ENCODE measurements at regions not wholly inside any gene's neighbourhood (a gene's known extent, or its start where the extent isn't known, plus 50 kb on each side); places are given as distances from the start of the nearest gene placed in this dataset.

DNA sequence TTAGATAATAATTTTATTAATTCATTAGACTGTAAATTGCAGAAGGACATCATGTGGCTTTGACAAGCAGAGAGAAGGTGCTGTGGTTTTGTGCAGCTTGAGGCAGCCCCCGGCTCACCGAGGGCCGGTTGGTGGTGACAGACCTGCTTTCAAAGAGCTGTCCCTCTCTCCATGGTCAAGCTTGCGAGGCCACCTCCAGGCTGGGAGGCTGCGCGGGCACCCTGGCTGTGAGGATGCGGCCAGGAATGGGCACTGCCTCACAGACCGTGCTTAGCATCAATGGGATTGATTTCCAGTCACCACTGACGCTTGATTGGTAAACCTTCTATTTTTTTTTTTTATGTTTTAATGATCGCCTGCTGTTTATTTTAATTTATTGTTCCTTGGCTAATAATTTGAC is 690.9 kb downstream of the GALR1 start:
- Histone ChIP-seq H3K4me1 (ENCODE audit: control insufficient read depth in 2 of 2, insufficient read depth in 2 of 2, low read length in 1 of 2) (no peaks in the 10 kb centered on the region), H3K9me3 (ENCODE audit: control insufficient read depth in 2 of 2, insufficient read depth in 1 of 2, low read depth in 1 of 2, low read length in 1 of 2) (peaks cover 2 to 3% of the 10 kb centered on the region in 2 donors), H3K4me3 (ENCODE audit: low read depth in 1 of 2, low read length in 2 of 2) (no peak overlapping the region), H3K36me3 (ENCODE audit: control insufficient read depth in 2 of 2, insufficient read depth in 2 of 2, low read length in 1 of 2) (no peaks in the 10 kb centered on the region), H3K27ac (ENCODE audit: low read depth in 2 of 2, low read length in 1 of 2) (no peak overlapping the region), H3K27me3 (ENCODE audit: control insufficient read depth in 1 of 2, insufficient read depth in 2 of 2, low read length in 2 of 2) (no peaks in the 10 kb centered on the region)
- WGBS, 2 donors: 79 to 88% methylated on average over 10 of the region's 10 CpGs

DNA sequence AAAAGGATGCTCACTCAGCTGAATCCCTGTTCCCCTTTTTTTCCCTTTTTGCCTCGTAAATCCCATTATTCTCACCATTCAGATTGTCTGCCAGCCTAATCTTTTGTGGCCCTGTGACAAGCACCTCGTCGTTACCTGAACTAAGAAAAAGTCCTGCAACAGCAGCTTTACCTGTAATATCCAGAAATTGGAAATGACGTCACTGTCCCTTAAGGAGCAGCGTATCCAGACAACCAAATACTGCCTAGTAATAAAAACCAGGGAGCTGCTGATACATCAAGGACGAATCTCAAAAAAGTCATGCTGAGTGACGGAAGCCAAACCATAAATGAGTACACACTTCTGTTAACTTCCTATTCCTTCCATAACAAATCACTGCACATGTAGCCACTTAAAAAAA is 694.9 kb downstream of the GALR1 start:
- Histone ChIP-seq H3K4me1 (ENCODE audit: control insufficient read depth in 2 of 2, insufficient read depth in 2 of 2, low read length in 1 of 2) (no peaks in the 10 kb centered on the region), H3K27me3 (ENCODE audit: control insufficient read depth in 1 of 2, insufficient read depth in 2 of 2, low read length in 2 of 2) (no peaks in the 10 kb centered on the region), H3K27ac (ENCODE audit: low read depth in 2 of 2, low read length in 1 of 2) (no peak overlapping the region), H3K9me3 (ENCODE audit: control insufficient read depth in 2 of 2, insufficient read depth in 1 of 2, low read depth in 1 of 2, low read length in 1 of 2) (peaks cover 2 to 3% of the 10 kb centered on the region in 2 donors), H3K36me3 (ENCODE audit: control insufficient read depth in 2 of 2, insufficient read depth in 2 of 2, low read length in 1 of 2) (no peaks in the 10 kb centered on the region), H3K4me3 (ENCODE audit: low read depth in 1 of 2, low read length in 2 of 2) (no peak overlapping the region)
- 76 to 79% methylated on average over 7 of the region's 7 CpGs for WGBS, 2 donors

DNA sequence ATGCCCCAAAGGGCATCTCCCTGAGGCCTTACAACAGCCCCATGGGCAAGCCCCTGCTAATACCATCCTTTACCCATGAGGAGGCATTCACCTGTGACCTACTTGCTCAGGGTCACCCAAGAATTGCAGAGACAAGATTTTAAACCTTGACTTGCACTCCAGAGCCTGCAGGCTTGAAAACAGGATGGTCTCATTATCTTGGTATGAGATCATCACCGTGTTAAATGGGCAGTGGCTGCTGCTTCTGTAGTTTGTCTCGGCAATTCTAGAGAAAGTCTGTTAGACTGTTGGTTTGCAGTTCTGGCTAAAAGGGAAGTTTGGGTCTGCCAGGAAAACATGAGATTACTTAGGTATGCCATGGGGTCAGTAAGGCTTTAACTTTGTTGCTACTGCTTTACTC is 698.9 kb downstream of the GALR1 start:
- H3K4me1 ChIP-seq (ENCODE audit: control insufficient read depth in 2 of 2, insufficient read depth in 2 of 2, low read length in 1 of 2): no peaks in the 10 kb centered on the region
- H3K4me3 ChIP-seq (ENCODE audit: low read depth in 1 of 2, low read length in 2 of 2): no peak overlapping the region
- peaks cover 0 to 2% of the 10 kb centered on the region in 2 donors for H3K9me3 ChIP-seq (ENCODE audit: control insufficient read depth in 2 of 2, insufficient read depth in 1 of 2, low read depth in 1 of 2, low read length in 1 of 2)
- H3K27me3 ChIP-seq (ENCODE audit: control insufficient read depth in 1 of 2, insufficient read depth in 2 of 2, low read length in 2 of 2): no peaks in the 10 kb centered on the region
- 33 to 36% methylated on average over 2 of the region's 2 CpGs for WGBS, 2 donors
- H3K27ac ChIP-seq (ENCODE audit: low read depth in 2 of 2, low read length in 1 of 2): no peak overlapping the region
- no peaks in the 10 kb centered on the region for H3K36me3 ChIP-seq (ENCODE audit: control insufficient read depth in 2 of 2, insufficient read depth in 2 of 2, low read length in 1 of 2)

DNA sequence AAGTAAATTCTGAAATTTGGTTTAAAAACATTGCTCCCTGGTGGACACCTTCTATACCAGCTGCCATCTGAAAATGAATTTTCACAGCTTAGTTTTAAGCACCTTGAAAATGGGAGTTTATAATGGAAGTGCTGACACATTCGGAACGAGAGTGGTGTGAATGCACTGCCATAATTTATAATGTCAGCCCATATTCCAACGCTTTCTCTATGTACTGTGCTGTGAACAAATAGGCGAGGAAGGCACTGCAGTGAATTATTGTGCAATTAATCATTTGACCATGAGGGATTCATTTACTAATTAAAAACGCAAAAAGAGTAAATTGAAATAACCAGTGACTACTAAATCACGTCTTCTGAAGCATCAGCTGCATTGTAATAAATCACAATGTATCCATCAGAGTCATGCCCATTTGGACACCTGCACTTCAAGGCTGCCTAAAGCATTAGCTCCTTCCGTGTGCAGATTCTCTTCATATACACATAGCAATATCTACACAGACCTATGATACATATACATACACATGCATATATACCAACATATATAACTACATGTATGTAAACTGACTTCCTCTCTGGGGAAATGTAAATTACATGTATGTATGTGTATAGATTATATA is 699.8 kb downstream of the GALR1 start:
- 61 to 66% methylated on average over 7 of the region's 7 CpGs for WGBS, 2 donors
- Histone ChIP-seq H3K4me3 (ENCODE audit: low read depth in 1 of 2, low read length in 2 of 2) (no peak overlapping the region), H3K27me3 (ENCODE audit: control insufficient read depth in 1 of 2, insufficient read depth in 2 of 2, low read length in 2 of 2) (no peaks in the 10 kb centered on the region), H3K9me3 (ENCODE audit: control insufficient read depth in 2 of 2, insufficient read depth in 1 of 2, low read depth in 1 of 2, low read length in 1 of 2) (peaks cover 0 to 2% of the 10 kb centered on the region in 2 donors), H3K36me3 (ENCODE audit: control insufficient read depth in 2 of 2, insufficient read depth in 2 of 2, low read length in 1 of 2) (no peaks in the 10 kb centered on the region), H3K27ac (ENCODE audit: low read depth in 2 of 2, low read length in 1 of 2) (no peak overlapping the region), H3K4me1 (ENCODE audit: control insufficient read depth in 2 of 2, insufficient read depth in 2 of 2, low read length in 1 of 2) (no peaks in the 10 kb centered on the region)

DNA sequence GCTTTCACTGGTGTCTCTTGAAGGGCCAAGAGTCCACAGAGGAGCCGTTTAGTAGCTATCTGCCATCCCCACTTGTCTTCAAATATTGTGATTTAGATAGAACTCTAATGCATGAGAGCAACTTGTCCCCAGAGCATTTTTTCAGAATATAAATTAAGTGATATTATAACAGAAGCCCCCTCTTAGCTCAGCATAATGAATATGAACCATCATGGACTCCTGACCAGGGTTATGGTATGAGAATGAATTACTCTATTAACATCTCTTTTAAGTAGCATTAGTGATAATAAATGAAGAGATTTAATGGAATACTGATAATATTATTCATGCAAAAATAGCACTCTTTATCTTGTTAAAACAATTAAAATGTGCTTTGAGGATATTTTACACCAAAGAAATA is 709.6 kb downstream of the GALR1 start:
- WGBS, 2 donors: 66 to 75% methylated on average over 1 of the region's 1 CpG
- no peaks in the 10 kb centered on the region for H3K9me3 ChIP-seq (ENCODE audit: control insufficient read depth in 2 of 2, insufficient read depth in 1 of 2, low read depth in 1 of 2, low read length in 1 of 2)
- no peak overlapping the region for H3K27ac ChIP-seq (ENCODE audit: low read depth in 2 of 2, low read length in 1 of 2)
- H3K36me3 ChIP-seq (ENCODE audit: control insufficient read depth in 2 of 2, insufficient read depth in 2 of 2, low read length in 1 of 2): no peaks in the 10 kb centered on the region
- no peaks in the 10 kb centered on the region for H3K27me3 ChIP-seq (ENCODE audit: control insufficient read depth in 1 of 2, insufficient read depth in 2 of 2, low read length in 2 of 2)
- H3K4me3 ChIP-seq (ENCODE audit: low read depth in 1 of 2, low read length in 2 of 2): no peak overlapping the region
- no peaks in the 10 kb centered on the region for H3K4me1 ChIP-seq (ENCODE audit: control insufficient read depth in 2 of 2, insufficient read depth in 2 of 2, low read length in 1 of 2)

DNA sequence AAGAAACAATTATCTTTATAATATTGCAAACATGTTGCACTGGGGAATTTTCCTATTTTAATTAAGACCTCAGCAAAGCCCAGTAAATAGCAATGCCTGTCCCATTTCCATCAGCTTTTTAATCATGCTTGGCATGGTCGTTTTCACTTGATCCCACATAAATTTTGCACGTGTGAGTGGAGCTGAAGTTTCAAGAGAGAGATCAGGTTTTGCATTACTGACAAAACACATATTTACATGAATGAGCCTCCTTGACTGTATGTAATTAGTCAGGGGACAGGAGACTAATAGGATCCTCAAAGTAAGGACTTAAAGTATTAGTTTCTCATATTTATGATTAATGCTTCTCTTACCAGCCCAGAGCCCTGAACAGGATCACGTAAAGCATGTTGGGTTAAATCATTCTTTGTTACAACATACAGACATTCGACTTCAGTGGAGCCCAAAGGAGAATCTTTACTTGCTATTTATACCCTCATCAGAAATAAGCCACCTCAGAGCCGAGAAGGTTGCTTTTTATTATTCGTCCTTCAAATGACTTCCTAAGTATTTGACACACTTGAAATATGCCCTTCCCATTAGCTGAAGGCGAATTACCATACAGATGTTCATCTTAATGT is 711.3 kb downstream of the GALR1 start:
- Histone ChIP-seq H3K4me1 (ENCODE audit: control insufficient read depth in 2 of 2, insufficient read depth in 2 of 2, low read length in 1 of 2) (no peaks in the 10 kb centered on the region), H3K4me3 (ENCODE audit: low read depth in 1 of 2, low read length in 2 of 2) (no peak overlapping the region), H3K9me3 (ENCODE audit: control insufficient read depth in 2 of 2, insufficient read depth in 1 of 2, low read depth in 1 of 2, low read length in 1 of 2) (no peaks in the 10 kb centered on the region), H3K27ac (ENCODE audit: low read depth in 2 of 2, low read length in 1 of 2) (no peak overlapping the region), H3K36me3 (ENCODE audit: control insufficient read depth in 2 of 2, insufficient read depth in 2 of 2, low read length in 1 of 2) (no peaks in the 10 kb centered on the region), H3K27me3 (ENCODE audit: control insufficient read depth in 1 of 2, insufficient read depth in 2 of 2, low read length in 2 of 2) (no peaks in the 10 kb centered on the region)
- WGBS, 2 donors: 62 to 65% methylated on average over 7 of the region's 7 CpGs

DNA sequence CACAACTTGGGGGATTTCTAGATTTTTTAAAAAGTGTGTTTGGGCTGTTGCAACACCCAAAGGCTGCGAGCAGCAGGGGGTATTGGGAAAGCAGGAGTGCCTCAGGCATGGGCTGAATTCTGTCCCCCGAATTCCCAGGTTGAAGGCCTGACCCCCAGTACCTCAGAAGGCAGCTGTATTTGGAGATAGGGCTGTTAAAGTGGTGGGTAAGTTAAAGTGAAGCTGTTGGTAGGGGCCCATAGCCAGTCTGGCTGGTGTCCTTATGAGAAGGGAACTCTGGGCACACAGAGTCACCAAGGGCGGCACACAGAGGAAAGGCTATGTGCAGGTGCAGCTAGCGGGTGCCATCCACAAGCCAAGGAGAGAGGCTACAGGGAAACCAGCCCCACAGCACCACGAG is 717.4 kb downstream of the GALR1 start:
- Histone ChIP-seq H3K4me3 (ENCODE audit: low read depth in 1 of 2, low read length in 2 of 2) (no peak overlapping the region), H3K27ac (ENCODE audit: low read depth in 2 of 2, low read length in 1 of 2) (no peak overlapping the region), H3K36me3 (ENCODE audit: control insufficient read depth in 2 of 2, insufficient read depth in 2 of 2, low read length in 1 of 2) (no peaks in the 10 kb centered on the region), H3K4me1 (ENCODE audit: control insufficient read depth in 2 of 2, insufficient read depth in 2 of 2, low read length in 1 of 2) (no peaks in the 10 kb centered on the region), H3K9me3 (ENCODE audit: control insufficient read depth in 2 of 2, insufficient read depth in 1 of 2, low read depth in 1 of 2, low read length in 1 of 2) (peaks cover 0 to 7% of the 10 kb centered on the region in 2 donors), H3K27me3 (ENCODE audit: control insufficient read depth in 1 of 2, insufficient read depth in 2 of 2, low read length in 2 of 2) (no peaks in the 10 kb centered on the region)
- 68 to 75% methylated on average over 5 of the region's 5 CpGs for WGBS, 2 donors

DNA sequence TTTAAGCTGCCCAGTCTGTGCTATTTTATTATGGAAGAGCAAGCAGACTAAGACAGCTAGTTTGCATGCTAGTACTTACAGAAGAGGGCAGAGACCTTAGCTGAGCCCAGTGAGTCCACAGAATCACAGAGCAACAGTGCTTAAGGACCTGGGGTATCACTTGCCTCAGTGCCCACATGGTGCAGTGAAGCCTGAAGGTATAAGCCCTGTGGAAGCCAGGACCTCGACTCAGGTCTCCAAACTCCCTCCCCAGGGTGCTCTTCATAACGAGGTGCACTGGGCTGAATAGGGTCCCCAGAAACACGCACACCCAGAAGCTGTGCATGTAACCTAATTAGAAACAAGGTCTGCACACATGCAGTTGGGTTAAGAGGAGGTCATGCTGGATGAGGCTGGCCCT is 718.1 kb downstream of the GALR1 start:
- 71 to 73% methylated on average over 3 of the region's 3 CpGs for WGBS, 2 donors
- Histone ChIP-seq H3K36me3 (ENCODE audit: control insufficient read depth in 2 of 2, insufficient read depth in 2 of 2, low read length in 1 of 2) (no peaks in the 10 kb centered on the region), H3K27me3 (ENCODE audit: control insufficient read depth in 1 of 2, insufficient read depth in 2 of 2, low read length in 2 of 2) (no peaks in the 10 kb centered on the region), H3K27ac (ENCODE audit: low read depth in 2 of 2, low read length in 1 of 2) (no peak overlapping the region), H3K4me3 (ENCODE audit: low read depth in 1 of 2, low read length in 2 of 2) (no peak overlapping the region), H3K9me3 (ENCODE audit: control insufficient read depth in 2 of 2, insufficient read depth in 1 of 2, low read depth in 1 of 2, low read length in 1 of 2) (peaks cover 0 to 7% of the 10 kb centered on the region in 2 donors), H3K4me1 (ENCODE audit: control insufficient read depth in 2 of 2, insufficient read depth in 2 of 2, low read length in 1 of 2) (no peaks in the 10 kb centered on the region)

DNA sequence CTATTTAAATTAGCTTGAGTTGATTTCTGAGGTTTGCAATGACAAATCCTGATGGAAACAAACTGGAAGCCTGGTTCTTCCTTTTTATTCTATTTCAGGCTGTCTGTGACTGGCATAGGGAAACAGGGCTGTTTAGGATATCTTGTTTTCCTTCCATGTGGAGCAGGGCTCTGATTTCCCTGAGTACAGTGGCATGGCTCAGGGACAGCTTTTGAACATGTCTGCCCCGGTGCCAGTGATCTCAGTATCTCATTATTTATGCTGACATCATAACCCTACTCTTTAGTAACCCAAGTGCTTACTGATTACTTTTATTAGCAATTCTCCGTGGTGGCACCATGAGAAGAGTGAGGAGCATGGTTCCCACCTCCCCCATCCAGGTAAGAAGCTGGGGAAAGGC is 720.3 kb downstream of the GALR1 start:
- no peak overlapping the region for H3K4me3 ChIP-seq (ENCODE audit: low read depth in 1 of 2, low read length in 2 of 2)
- H3K27me3 ChIP-seq (ENCODE audit: control insufficient read depth in 1 of 2, insufficient read depth in 2 of 2, low read length in 2 of 2): no peaks in the 10 kb centered on the region
- no peak overlapping the region for H3K27ac ChIP-seq (ENCODE audit: low read depth in 2 of 2, low read length in 1 of 2)
- no peaks in the 10 kb centered on the region for H3K36me3 ChIP-seq (ENCODE audit: control insufficient read depth in 2 of 2, insufficient read depth in 2 of 2, low read length in 1 of 2)
- 59 to 62% methylated on average over 2 of the region's 2 CpGs for WGBS, 2 donors
- H3K9me3 ChIP-seq (ENCODE audit: control insufficient read depth in 2 of 2, insufficient read depth in 1 of 2, low read depth in 1 of 2, low read length in 1 of 2): peaks cover 3 to 7% of the 10 kb centered on the region in 2 donors
- no peaks in the 10 kb centered on the region for H3K4me1 ChIP-seq (ENCODE audit: control insufficient read depth in 2 of 2, insufficient read depth in 2 of 2, low read length in 1 of 2)

DNA sequence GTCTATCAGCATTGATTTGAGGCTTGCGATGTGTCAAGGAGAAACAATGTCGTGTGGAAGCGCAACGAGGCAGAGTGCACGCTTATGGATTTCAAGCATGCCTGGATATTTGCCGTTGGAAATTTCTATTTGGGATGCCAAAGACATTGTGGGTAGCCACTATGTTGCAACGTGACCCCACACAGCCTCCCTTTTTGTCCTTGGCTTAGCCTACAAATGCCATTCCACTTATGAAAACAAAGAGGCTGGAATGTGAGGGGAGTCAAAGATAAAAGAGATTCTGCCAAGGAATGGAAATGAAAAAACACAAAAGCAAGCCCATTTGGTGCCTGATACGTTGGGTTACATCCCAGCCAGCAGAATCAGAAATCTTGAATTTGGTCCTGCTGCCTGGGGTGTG is 721.2 kb downstream of the GALR1 start:
- Histone ChIP-seq H3K27me3 (ENCODE audit: control insufficient read depth in 1 of 2, insufficient read depth in 2 of 2, low read length in 2 of 2) (no peaks in the 10 kb centered on the region), H3K27ac (ENCODE audit: low read depth in 2 of 2, low read length in 1 of 2) (no peak overlapping the region), H3K4me3 (ENCODE audit: low read depth in 1 of 2, low read length in 2 of 2) (no peak overlapping the region), H3K36me3 (ENCODE audit: control insufficient read depth in 2 of 2, insufficient read depth in 2 of 2, low read length in 1 of 2) (no peaks in the 10 kb centered on the region), H3K9me3 (ENCODE audit: control insufficient read depth in 2 of 2, insufficient read depth in 1 of 2, low read depth in 1 of 2, low read length in 1 of 2) (peaks cover 3 to 7% of the 10 kb centered on the region in 2 donors), H3K4me1 (ENCODE audit: control insufficient read depth in 2 of 2, insufficient read depth in 2 of 2, low read length in 1 of 2) (no peaks in the 10 kb centered on the region)
- WGBS, 2 donors: 71 to 72% methylated on average over 8 of the region's 8 CpGs
